WERI-Rb-1 (cell line): ENCODE measurements at regions not wholly inside any gene's neighbourhood (a gene's known extent, or its start where the extent isn't known, plus 50 kb on each side); places are given as distances from the start of the nearest gene placed in this dataset.

Experiments used
- DNase-seq: peaks from one replicate; pipeline ENCODE4 v3.0.0-alpha.2; 2020
- H3K27ac ChIP-seq: fragments of 250-450 bp; sonication (Bioruptor Pico); 2 replicates; pipeline ENCODE4 v1.5.1; 2020; ENCODE audit warnings: mild to moderate bottlenecking, moderate library complexity
- H3K27me3 ChIP-seq: fragments of 250-450 bp; sonication (Bioruptor Pico); 2 replicates; pipeline ENCODE4 v1.5.1; 2021; ENCODE audit warnings: mild to moderate bottlenecking, low read depth, moderate library complexity; ENCODE audit not compliant: insufficient read depth, severe bottlenecking
- H3K36me3 ChIP-seq: fragments of 250-450 bp; sonication (Bioruptor Pico); 2 replicates; pipeline ENCODE4 v1.5.1; 2020; ENCODE audit warnings: mild to moderate bottlenecking, moderate library complexity
- H3K4me3 ChIP-seq: 2 replicates; pipeline ENCODE4 v1.5.1; 2011; ENCODE audit warnings: low read depth, mild to moderate bottlenecking, control low read depth, low read length
- H3K9me3 ChIP-seq: fragments of 250-450 bp; sonication (Bioruptor Pico); 2 replicates; pipeline ENCODE4 v1.5.1; 2021; ENCODE audit warnings: mild to moderate bottlenecking, moderate library complexity; ENCODE audit not compliant: severe bottlenecking
- CTCF ChIP-seq: IDR thresholded peaks from 2 replicates; pipeline ENCODE4 v1.5.1; 2011; ENCODE audit warnings: low read depth, mild to moderate bottlenecking, control low read depth, inconsistent platforms, low read length

DNA sequence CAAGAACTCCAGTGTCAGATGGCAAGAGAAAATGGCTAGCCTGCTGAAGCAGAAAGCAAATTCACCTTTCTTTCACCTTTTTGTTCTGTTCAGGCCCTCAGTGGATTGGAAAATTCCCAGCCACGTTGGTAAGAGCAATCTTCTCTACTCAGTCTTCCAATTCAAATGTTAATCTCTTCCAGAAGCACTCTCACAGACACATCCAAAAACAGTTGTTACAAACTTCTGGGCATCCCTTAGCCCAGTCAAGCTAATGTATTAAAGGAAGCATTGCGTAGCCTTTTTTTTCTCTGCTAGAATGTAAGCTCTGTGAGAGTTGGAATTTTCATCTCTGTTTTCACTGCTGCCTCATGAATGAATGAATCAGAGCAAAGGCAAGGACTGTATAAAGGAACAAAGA, 109.2 kb upstream of the ROBO2 start:
- H3K27me3 ChIP-seq = no peaks in the 10 kb centered on the region
- no peak for DNase-seq
- no peak for TF ChIP-seq CTCF
- no peak overlapping the region for H3K27ac ChIP-seq
- no peak overlapping the region for H3K4me3 ChIP-seq
- no peaks in the 10 kb centered on the region for H3K9me3 ChIP-seq
- H3K36me3 ChIP-seq = no peaks in the 10 kb centered on the region

GRCh38 chr3:76933245-76933644, 106.7 kb upstream of the ROBO2 start:
- H3K27me3 ChIP-seq = no peaks in the 10 kb centered on the region
- DNase-seq = no peak
- H3K27ac ChIP-seq = no peak overlapping the region
- H3K36me3 ChIP-seq = no peaks in the 10 kb centered on the region
- H3K9me3 ChIP-seq = no peaks in the 10 kb centered on the region
- no peak overlapping the region for H3K4me3 ChIP-seq
- no peak for TF ChIP-seq CTCF

DNA sequence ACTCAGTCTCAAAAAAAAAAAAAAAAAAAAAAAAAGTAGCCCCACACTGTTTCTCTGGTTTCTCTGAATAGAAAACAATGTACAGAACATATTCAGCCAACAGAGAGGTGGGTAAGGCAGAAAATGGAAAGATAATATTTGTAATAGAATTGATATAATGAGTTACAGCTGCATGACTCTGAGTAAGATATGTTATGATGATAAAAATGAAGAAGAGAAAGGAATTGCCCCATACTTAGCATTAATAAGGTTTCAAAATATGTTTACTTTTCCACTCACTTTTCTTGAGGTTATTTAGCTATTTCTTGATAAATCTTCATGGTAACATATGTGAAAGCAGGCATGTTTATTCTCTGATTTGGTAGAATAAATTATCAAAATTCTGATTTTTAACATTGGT, 100.9 kb upstream of the ROBO2 start:
- no peaks in the 10 kb centered on the region for H3K27me3 ChIP-seq
- DNase-seq = no peak
- H3K4me3 ChIP-seq = no peak overlapping the region
- H3K9me3 ChIP-seq = no peaks in the 10 kb centered on the region
- H3K36me3 ChIP-seq = no peaks in the 10 kb centered on the region
- no peak overlapping the region for H3K27ac ChIP-seq
- no peak for TF ChIP-seq CTCF

DNA sequence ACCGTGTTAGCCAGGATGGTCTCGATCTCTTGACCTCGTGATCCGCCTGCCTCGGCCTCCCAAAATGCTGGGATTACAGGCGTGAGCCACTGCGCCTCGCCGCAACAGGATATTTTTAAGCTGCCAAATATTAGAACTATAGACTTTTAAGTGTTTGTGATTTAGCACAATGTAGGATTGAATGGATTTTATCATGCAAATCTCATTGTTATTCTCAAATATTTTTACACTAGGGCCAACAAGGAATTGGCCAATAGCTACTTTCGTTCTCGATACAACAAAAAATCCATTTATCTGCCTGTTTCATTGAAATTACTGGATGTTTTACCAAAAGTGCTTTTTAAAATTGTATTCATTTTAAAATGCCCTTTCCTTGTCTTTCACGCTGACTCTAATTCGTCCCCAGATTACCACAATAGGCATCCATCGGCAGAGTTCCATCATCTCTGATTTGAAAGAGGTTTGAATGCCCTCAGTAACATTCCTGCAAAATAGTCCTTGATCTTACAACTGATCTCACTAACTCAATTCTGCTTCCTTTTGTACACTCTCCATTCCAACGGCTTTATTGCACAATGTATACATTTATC, 99.6 kb upstream of the ROBO2 start:
- H3K4me3 ChIP-seq = no peak overlapping the region
- DNase-seq = no peak
- H3K27ac ChIP-seq = no peak overlapping the region
- H3K27me3 ChIP-seq = no peaks in the 10 kb centered on the region
- no peaks in the 10 kb centered on the region for H3K9me3 ChIP-seq
- no peak for TF ChIP-seq CTCF
- no peaks in the 10 kb centered on the region for H3K36me3 ChIP-seq

DNA sequence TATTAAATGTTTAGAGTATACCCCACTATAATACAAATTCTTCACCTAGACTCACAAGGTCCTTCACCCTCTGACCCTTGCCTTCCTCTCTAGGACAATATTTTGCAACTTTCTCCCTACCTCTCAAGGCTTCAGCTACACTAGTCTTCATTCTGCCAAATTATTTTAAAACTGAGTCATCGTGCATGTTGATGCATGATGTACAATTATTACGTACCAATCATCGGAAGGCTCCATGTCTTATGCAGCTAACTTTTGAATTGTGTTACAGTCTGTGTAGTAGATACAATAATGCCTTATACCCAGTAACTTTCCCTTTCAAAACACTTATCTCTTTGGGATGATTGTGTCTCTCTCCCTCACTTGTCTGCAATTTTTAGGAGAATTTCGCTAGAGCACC, 98.5 kb upstream of the ROBO2 start:
- DNase-seq = no peak
- Histone ChIP-seq H3K36me3 (no peaks in the 10 kb centered on the region), H3K9me3 (no peaks in the 10 kb centered on the region), H3K27ac (no peak overlapping the region), H3K27me3 (no peaks in the 10 kb centered on the region), H3K4me3 (no peak overlapping the region)
- TF ChIP-seq CTCF = no peak

GRCh38 chr3:76942101-76942500, 97.8 kb upstream of the ROBO2 start:
- no peaks in the 10 kb centered on the region for H3K27me3 ChIP-seq
- no peak for DNase-seq
- no peak for TF ChIP-seq CTCF
- no peak overlapping the region for H3K4me3 ChIP-seq
- no peaks in the 10 kb centered on the region for H3K36me3 ChIP-seq
- H3K9me3 ChIP-seq = no peaks in the 10 kb centered on the region
- no peak overlapping the region for H3K27ac ChIP-seq
